Gastroesophageal sphincter (tissue), 3 donors: ENCODE measurements at regions not wholly inside any gene's neighbourhood (a gene's known extent, or its start where the extent isn't known, plus 50 kb on each side); places are given as distances from the start of the nearest gene placed in this dataset.

Experiments
- EP300 ChIP-seq: sonication (generic); formaldehyde crosslinking; IDR thresholded peaks from one replicate; pipeline ENCODE4 v1.6.1; 2017; ENCODE audit warnings: antibody characterized with exemption, mild to moderate bottlenecking
- POLR2A ChIP-seq, 2 donors: fragments of 450-650 bp; IDR thresholded peaks; one replicate each; pipeline ENCODE4 v1.6.1; 2017; ENCODE audit warnings: antibody characterized with exemption in 2 of 2, mild to moderate bottlenecking in 2 of 2, moderate library complexity in 1 of 2
- TF ChIP-seq, protein P1 (sequence below), 4 experiments: fragments of 200-600 bp in 2 of 4; fragments of 450-650 bp in 2 of 4; sonication (generic) in 1 of 4; IDR thresholded peaks; one replicate each; pipeline ENCODE4 v1.5.1; 2017 to 2019; ENCODE audit warnings: antibody characterized with exemption in 4 of 4, mild to moderate bottlenecking in 2 of 4, moderate library complexity in 2 of 4

DNA sequence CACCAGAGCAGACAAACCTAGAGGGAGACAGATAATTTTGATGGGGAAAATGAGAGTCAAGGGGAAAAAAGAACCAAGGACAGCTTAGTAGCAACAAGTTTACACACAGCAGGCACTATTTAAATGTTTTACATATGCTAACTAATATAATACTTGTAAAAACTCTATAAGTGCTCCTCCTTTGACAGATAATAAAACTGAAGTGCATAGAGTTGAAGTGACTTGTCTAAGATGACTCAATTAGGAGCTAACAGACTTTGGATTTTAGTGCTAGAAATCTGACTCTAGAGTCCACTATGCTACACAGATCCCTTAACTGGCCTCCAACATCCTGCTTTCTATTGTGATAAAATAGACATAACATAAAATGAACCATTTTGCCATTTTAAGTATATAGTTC is 506.9 kb downstream of the SATB2 start:
- TF ChIP-seq, protein P1, sequence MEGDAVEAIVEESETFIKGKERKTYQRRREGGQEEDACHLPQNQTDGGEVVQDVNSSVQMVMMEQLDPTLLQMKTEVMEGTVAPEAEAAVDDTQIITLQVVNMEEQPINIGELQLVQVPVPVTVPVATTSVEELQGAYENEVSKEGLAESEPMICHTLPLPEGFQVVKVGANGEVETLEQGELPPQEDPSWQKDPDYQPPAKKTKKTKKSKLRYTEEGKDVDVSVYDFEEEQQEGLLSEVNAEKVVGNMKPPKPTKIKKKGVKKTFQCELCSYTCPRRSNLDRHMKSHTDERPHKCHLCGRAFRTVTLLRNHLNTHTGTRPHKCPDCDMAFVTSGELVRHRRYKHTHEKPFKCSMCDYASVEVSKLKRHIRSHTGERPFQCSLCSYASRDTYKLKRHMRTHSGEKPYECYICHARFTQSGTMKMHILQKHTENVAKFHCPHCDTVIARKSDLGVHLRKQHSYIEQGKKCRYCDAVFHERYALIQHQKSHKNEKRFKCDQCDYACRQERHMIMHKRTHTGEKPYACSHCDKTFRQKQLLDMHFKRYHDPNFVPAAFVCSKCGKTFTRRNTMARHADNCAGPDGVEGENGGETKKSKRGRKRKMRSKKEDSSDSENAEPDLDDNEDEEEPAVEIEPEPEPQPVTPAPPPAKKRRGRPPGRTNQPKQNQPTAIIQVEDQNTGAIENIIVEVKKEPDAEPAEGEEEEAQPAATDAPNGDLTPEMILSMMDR (IDR thresholded peaks at IDR 0.05): no peak
- TF ChIP-seq POLR2A (IDR thresholded peaks at IDR 0.05) (no peak), EP300 (no peak)
